Suprapubic skin (tissue), 4 donors: ENCODE measurements at regions not wholly inside any gene's neighbourhood (a gene's known extent, or its start where the extent isn't known, plus 50 kb on each side); places are given as distances from the start of the nearest gene placed in this dataset.

ENCODE experiments used
- DNase-seq, 2 donors: peaks; one replicate each; pipeline ENCODE4 v3.0.0-alpha.2; 2019; ENCODE audit warnings: low spot score in 2 of 2
- H3K27ac ChIP-seq: fragments of 200-600 bp; sonication (generic); one replicate; pipeline ENCODE4 v1.5.1; 2019
- H3K27me3 ChIP-seq: fragments of 200-600 bp; sonication (generic); one replicate; pipeline ENCODE4 v1.5.1; 2019
- H3K36me3 ChIP-seq: fragments of 200-600 bp; sonication (generic); one replicate; pipeline ENCODE4 v1.5.1; 2019
- H3K4me1 ChIP-seq: fragments of 200-600 bp; sonication (generic); one replicate; pipeline ENCODE4 v1.5.1; 2019
- H3K4me3 ChIP-seq: fragments of 200-600 bp; sonication (generic); one replicate; pipeline ENCODE4 v1.5.1; 2019; ENCODE audit warnings: mild to moderate bottlenecking
- H3K9me3 ChIP-seq: fragments of 200-600 bp; sonication (generic); one replicate; pipeline ENCODE4 v1.5.1; 2019
- EP300 ChIP-seq: sonication (generic); formaldehyde crosslinking; IDR thresholded peaks from one replicate; pipeline ENCODE4 v1.6.1; 2017; ENCODE audit warnings: antibody characterized with exemption
- POLR2A ChIP-seq, 2 donors: fragments of 450-650 bp; IDR thresholded peaks; one replicate each; pipeline ENCODE4 v1.6.1; 2017; ENCODE audit warnings: antibody characterized with exemption in 2 of 2, mild to moderate bottlenecking in 2 of 2, moderate library complexity in 2 of 2
- POLR2AphosphoS5 ChIP-seq, 3 donors: sonication (generic); formaldehyde crosslinking; IDR thresholded peaks; one replicate each; pipeline ENCODE4 v1.6.1; 2017; ENCODE audit warnings: antibody characterized with exemption in 3 of 3
- WGBS: methylation state at CpG from one replicate; pipeline ENCODE4 v1.1.5; 2018; 5-methylcytosine and 5-hydroxymethylcytosine counted together
- TF ChIP-seq, protein P1 (sequence below), 2 donors: fragments of 200-600 bp in 1 of 2; fragments of 450-650 bp in 1 of 2; sonication (generic) in 1 of 2; IDR thresholded peaks; one replicate each; pipeline ENCODE4 v1.5.1; 2016 to 2019; ENCODE audit warnings: antibody characterized with exemption in 2 of 2, mild to moderate bottlenecking in 1 of 2, moderate library complexity in 1 of 2

- Histone ChIP-seq H3K4me3 (peak overlapping the region; percentile 45), H3K36me3 (no peaks in the 10 kb centered on the region), H3K27ac (peak overlapping the region; percentile 64), H3K4me1 (peaks cover 23% of the 10 kb centered on the region), H3K9me3 (no peaks in the 10 kb centered on the region), H3K27me3 (peaks cover 15% of the 10 kb centered on the region)
- WGBS: 23% methylated on average over 29 of the region's 29 CpGs
- peak in 1 of 2 donors; percentile 58 for DNase-seq
- TF ChIP-seq EP300: no peak
Measured at GRCh38 chr11:122439866-122440810, 215.4 kb upstream of the UBASH3B start.

GRCh38 chr11:122436188-122436555 lies 219.3 kb upstream of the UBASH3B start:
- Histone ChIP-seq H3K27me3 (peaks cover 15% of the 10 kb centered on the region), H3K36me3 (no peaks in the 10 kb centered on the region), H3K27ac (no peak overlapping the region), H3K4me1 (peaks cover 16% of the 10 kb centered on the region), H3K4me3 (no peak overlapping the region), H3K9me3 (no peaks in the 10 kb centered on the region)
- no peak for DNase-seq
- TF ChIP-seq, protein P1, sequence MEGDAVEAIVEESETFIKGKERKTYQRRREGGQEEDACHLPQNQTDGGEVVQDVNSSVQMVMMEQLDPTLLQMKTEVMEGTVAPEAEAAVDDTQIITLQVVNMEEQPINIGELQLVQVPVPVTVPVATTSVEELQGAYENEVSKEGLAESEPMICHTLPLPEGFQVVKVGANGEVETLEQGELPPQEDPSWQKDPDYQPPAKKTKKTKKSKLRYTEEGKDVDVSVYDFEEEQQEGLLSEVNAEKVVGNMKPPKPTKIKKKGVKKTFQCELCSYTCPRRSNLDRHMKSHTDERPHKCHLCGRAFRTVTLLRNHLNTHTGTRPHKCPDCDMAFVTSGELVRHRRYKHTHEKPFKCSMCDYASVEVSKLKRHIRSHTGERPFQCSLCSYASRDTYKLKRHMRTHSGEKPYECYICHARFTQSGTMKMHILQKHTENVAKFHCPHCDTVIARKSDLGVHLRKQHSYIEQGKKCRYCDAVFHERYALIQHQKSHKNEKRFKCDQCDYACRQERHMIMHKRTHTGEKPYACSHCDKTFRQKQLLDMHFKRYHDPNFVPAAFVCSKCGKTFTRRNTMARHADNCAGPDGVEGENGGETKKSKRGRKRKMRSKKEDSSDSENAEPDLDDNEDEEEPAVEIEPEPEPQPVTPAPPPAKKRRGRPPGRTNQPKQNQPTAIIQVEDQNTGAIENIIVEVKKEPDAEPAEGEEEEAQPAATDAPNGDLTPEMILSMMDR (IDR thresholded peaks at IDR 0.05): no peak
- TF ChIP-seq EP300 (no peak), POLR2AphosphoS5 (IDR thresholded peaks at IDR 0.05) (no peak), POLR2A (IDR thresholded peaks at IDR 0.05) (no peak)
- WGBS: 77% methylated on average over 3 of the region's 3 CpGs

- Histone ChIP-seq H3K4me1 (peaks cover 11% of the 10 kb centered on the region), H3K4me3 (no peak overlapping the region), H3K9me3 (no peaks in the 10 kb centered on the region), H3K27ac (no peak overlapping the region), H3K27me3 (peaks cover 12% of the 10 kb centered on the region), H3K36me3 (no peaks in the 10 kb centered on the region)
- TF ChIP-seq POLR2AphosphoS5 (IDR thresholded peaks at IDR 0.05) (no peak), EP300 (no peak), POLR2A (IDR thresholded peaks at IDR 0.05) (no peak)
- TF ChIP-seq, protein P1 (IDR thresholded peaks at IDR 0.05): no peak
- no peak for DNase-seq
- 93% methylated on average over 7 of the region's 7 CpGs for WGBS
Measured at GRCh38 chr11:122435540-122436187, 219.9 kb upstream of the UBASH3B start.

GRCh38 chr11:122434786-122435185 lies 220.7 kb upstream of the UBASH3B start:
- Histone ChIP-seq H3K4me3 (no peak overlapping the region), H3K27ac (no peak overlapping the region), H3K27me3 (peaks cover 7% of the 10 kb centered on the region), H3K9me3 (no peaks in the 10 kb centered on the region), H3K4me1 (peaks cover 2% of the 10 kb centered on the region), H3K36me3 (no peaks in the 10 kb centered on the region)
- TF ChIP-seq POLR2AphosphoS5 (IDR thresholded peaks at IDR 0.05) (no peak), POLR2A (IDR thresholded peaks at IDR 0.05) (no peak), EP300 (no peak)
- TF ChIP-seq, protein P1 (IDR thresholded peaks at IDR 0.05): no peak
- 75% methylated on average over 1 of the region's 1 CpG for WGBS
- DNase-seq: no peak

GRCh38 chr11:122430490-122430889 lies 225.0 kb upstream of the UBASH3B start:
- H3K27ac ChIP-seq: no peak overlapping the region
- WGBS: 81% methylated on average over 3 of the region's 4 CpGs
- H3K36me3 ChIP-seq: no peaks in the 10 kb centered on the region
- H3K9me3 ChIP-seq: no peaks in the 10 kb centered on the region
- no peak for DNase-seq
- H3K4me1 ChIP-seq: no peaks in the 10 kb centered on the region
- no peak overlapping the region for H3K4me3 ChIP-seq
- H3K27me3 ChIP-seq: no peaks in the 10 kb centered on the region
- TF ChIP-seq POLR2AphosphoS5 (IDR thresholded peaks at IDR 0.05): no peak
- TF ChIP-seq, protein P1 (IDR thresholded peaks at IDR 0.05): no peak
- TF ChIP-seq POLR2A (IDR thresholded peaks at IDR 0.05): no peak
- TF ChIP-seq EP300: no peak
